ENCODE measurements at regions not wholly inside any gene's neighbourhood (a gene's known extent, or its start where the extent isn't known, plus 50 kb on each side); places are given as distances from the start of the nearest gene placed in this dataset.

DNA sequence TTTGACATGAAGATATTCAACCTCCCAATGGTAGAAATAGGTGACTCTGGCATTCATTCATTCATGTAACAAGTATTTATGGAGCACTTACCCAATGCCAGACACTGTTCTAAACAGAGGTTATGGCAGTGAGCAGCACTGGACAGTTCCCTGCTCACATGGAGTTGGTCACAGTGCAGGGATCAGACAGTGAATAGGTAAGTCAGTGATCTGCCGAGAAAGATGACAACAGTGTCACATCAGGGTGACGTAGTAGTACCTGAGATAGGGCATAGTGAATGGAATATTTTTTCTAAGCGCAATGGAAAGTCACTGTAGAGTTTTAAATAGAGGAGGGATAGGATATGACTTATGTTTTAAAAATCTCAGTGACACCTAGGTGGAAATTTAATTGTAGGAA is 791.4 kb upstream of the RBFOX1 start:
- TF ChIP-seq CTCF (IDR thresholded peaks at IDR 0.05 in 4 of 5, conservative IDR thresholded peaks at IDR 0.05 in 1 of 5) (no peak), POLR2A (IDR thresholded peaks at IDR 0.05) (no peak)
